ENCODE measurements at regions not wholly inside any gene's neighbourhood (a gene's known extent, or its start where the extent isn't known, plus 50 kb on each side); places are given as distances from the start of the nearest gene placed in this dataset.
"Not testable (repeated sequence)": the region's sequence is repeated elsewhere in the genome, so short reads cannot be mapped to it uniquely, and the experiment has no call there.

DNA sequence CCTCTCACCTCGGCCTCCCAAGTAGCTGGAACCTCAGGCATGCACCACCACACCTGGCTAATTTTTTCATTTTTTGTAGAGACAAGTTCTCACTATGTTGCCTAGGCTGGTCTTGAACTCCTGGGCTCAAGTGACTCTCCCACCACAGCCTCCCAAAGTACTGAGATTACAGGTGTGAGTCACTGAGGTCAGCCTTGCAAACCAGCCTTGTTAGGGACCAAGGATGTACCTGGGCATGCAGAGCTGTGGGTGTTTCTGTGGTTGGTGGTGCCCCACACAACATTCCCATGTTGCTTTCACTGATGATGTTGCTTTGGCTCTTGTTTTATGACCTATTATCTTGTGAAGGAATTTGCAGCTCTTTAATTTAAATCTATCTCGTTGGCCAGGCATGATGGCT is 54.8 kb downstream of the OTUD1 start:
- TF ChIP-seq, protein P1, sequence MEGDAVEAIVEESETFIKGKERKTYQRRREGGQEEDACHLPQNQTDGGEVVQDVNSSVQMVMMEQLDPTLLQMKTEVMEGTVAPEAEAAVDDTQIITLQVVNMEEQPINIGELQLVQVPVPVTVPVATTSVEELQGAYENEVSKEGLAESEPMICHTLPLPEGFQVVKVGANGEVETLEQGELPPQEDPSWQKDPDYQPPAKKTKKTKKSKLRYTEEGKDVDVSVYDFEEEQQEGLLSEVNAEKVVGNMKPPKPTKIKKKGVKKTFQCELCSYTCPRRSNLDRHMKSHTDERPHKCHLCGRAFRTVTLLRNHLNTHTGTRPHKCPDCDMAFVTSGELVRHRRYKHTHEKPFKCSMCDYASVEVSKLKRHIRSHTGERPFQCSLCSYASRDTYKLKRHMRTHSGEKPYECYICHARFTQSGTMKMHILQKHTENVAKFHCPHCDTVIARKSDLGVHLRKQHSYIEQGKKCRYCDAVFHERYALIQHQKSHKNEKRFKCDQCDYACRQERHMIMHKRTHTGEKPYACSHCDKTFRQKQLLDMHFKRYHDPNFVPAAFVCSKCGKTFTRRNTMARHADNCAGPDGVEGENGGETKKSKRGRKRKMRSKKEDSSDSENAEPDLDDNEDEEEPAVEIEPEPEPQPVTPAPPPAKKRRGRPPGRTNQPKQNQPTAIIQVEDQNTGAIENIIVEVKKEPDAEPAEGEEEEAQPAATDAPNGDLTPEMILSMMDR (IDR thresholded peaks at IDR 0.05) = no peak
- DNase-seq (ENCODE audit: low spot score) = no peak
- H3K4me3 ChIP-seq = no peak overlapping the region
- no peak overlapping the region for H3K27ac ChIP-seq

DNA sequence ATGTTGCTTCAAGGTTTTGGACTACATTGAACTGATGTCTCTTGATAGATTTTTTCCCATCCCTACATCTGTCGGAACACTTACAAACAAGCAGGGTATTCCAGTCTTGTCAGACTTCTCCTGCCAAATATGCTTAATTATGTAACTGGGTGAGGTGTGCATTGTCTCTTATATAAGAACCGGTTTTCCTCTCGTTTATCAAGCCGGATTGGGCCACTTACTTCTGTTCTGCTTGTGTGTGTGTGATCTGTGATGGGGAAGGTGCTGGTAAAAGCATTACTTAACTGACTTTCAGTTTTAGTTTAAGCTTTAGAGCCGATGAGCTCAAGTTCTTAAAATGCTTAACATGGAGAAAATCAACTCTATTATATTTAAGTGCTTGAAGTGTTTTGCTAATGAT is 57.9 kb downstream of the OTUD1 start:
- TF ChIP-seq, protein P1 (IDR thresholded peaks at IDR 0.05) = no peak
- Histone ChIP-seq H3K4me3 (no peak overlapping the region), H3K27ac (no peak overlapping the region)
- DNase-seq (ENCODE audit: low spot score) = no peak

DNA sequence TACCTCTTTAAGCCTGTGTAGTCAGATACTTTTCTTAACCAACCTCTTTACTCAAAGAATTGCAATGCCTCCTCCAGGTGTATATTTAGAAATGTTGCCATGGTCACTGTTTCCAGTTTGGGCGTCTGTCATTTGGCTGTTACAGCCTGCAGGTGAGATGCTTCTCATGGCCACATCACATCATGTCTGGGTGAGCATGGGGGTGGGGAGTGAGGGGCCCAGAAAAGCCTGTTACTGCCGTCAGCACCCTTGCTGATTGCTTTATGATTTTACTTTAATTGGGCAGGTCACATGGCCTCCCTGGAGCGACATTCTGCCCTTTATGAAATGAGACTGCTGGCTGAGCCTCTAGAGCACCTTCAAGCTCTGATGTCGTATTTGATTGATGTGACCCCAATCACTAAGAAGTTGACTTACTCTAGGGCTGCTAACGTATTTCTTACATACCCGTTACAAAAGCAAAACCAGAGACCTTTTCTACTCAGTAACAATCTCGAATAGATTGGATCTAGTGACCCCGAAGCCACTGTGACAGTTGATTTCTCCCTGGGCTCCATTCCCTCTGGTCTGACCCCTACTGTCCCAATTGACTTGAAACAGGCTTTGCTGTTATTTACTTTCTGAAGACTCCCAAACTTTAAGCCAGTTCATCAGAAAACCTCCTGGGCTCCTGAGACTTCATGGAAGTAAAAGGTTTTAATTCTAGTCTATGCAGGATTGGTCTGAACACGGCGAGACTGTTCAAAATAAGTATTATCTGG is 60.7 kb downstream of the OTUD1 start:
- DNase-seq (ENCODE audit: low spot score) = no peak
- TF ChIP-seq, protein P1 (IDR thresholded peaks at IDR 0.05) = no peak
- Histone ChIP-seq H3K27ac (no peak overlapping the region), H3K4me3 (no peak overlapping the region)

DNA sequence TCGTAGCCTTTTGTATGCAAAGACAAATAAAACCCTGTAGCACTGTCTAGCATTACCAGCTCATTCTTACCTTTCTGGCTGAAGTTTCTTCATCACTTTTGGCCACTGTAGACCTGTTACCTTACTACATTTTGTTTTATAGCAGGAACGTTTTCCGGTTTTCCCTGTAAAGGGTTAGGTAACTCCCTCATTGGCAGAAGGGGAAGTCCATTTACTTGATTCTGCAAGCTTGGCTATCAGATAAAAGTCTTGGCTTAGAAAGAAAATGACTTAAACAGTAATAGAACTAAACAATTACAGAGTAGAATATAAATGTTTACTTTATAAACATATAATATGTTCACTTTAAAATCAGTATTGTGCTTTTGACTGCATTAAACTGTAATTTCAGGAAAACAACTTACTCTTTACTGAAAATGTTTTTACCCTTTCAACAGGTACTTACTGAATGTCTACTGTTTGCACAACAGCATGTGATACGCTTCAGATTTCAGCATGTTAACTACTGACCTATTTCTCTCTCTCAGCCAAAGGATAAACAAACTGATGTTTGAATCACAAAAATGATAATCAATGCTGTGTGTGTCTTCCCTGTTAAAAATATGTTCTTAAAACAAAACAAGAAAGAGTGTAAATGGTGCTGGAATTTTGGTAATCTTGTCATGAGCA is 67.1 kb downstream of the OTUD1 start:
- H3K4me3 ChIP-seq = no peak overlapping the region
- TF ChIP-seq, protein P1 (IDR thresholded peaks at IDR 0.05) = no peak
- no peak for DNase-seq (ENCODE audit: low spot score)
- no peak overlapping the region for H3K27ac ChIP-seq

DNA sequence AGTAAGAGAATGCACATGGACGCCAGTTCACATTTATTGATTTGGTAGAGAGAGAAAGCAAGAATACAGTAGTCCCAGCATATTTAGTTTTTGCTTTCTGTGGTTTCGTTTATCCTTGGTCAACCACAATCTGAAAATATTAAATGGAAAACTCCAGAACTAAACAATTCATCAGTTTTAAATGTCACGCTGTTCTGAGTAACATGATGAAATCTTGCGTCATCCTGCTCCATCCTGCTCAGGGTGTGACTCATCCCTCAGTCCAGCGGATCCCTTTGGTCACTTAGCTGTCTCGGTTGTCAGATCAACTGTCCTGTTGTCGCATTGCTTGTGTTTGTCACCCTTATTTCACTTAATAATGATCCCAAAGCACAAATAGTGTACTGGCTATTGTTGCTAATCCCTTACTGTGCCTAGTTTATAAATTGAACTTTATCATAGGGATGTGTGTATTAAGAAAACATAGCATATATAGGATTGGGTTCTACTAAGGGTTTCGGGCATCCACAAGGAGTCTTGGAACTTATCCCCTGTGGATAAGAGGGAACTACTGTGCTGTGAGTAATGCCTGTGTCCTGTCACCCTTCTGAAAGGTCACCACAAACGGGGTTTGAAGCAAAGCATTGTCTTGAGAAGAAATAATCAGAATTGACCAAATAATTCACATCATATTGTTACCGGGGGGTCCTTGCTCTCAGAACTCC is 73.6 kb downstream of the OTUD1 start:
- H3K4me3 ChIP-seq = no peak overlapping the region
- TF ChIP-seq, protein P1 (IDR thresholded peaks at IDR 0.05) = no peak

DNA sequence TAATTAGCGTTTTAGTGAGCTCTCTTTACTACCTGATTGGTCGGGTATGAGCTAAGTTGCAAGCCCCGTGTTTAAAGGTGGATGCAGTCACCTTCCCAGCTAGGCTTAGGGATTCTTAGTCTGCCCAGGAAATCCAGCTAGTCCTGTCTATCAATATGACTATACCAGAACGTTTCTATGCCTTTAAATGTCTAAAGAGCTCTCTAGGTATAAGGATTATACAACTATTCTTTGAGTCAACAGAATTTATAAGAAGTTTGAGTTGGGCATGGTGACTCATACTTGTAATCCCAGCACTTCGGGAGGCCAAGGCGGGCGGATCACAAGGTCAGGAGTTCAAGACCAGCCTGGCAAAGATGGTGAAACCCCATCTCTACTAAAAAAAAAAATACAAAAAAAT is 74.7 kb downstream of the OTUD1 start:
- not testable (repeated sequence) for H3K4me3 ChIP-seq; DNase-seq (ENCODE audit: low spot score); H3K27ac ChIP-seq

More for the DNA sequence above, 73.6 kb downstream of the OTUD1 start:
- DNase-seq (ENCODE audit: low spot score) = no peak
- H3K27ac ChIP-seq = no peak overlapping the region

DNA sequence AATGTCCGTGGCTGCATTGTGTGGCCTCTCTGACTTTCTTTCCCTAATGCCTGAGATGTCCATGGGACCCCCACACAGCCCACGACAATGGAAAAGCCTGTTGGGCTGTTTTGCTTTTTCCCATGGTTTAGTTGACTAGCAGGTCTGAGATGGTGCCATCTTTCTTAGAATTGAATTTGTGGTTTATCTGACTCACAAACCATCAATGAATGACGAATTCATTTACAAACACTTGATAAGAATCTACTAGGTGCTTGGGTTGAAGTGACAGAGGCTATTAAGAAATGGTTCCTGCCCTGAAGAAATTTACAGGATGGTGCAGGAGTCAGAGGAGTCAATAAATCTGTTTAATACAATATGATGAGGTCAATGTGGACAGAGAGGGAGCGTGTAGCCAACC is 75.4 kb downstream of the OTUD1 start:
- TF ChIP-seq, protein P1 (IDR thresholded peaks at IDR 0.05) = no peak
- DNase-seq (ENCODE audit: low spot score) = no peak
- Histone ChIP-seq H3K4me3 (no peak overlapping the region), H3K27ac (no peak overlapping the region)

All from coronary artery (tissue), 2 donors.